GM19372 (cell line): ENCODE measurements at regions not wholly inside any gene's neighbourhood (a gene's known extent, or its start where the extent isn't known, plus 50 kb on each side); places are given as distances from the start of the nearest gene placed in this dataset.
"Not testable (repeated sequence)": the region's sequence is repeated elsewhere in the genome, so short reads cannot be mapped to it uniquely, and the experiment has no call there.

Experiments
- ATAC-seq: cut with Tn5 transposase; IDR thresholded peaks from one replicate; pipeline ENCODE4 v1.9.1; 2021; ENCODE audit warnings: mild to moderate bottlenecking, low read depth, moderate library complexity; ENCODE audit not compliant: unreplicated experiment

DNA sequence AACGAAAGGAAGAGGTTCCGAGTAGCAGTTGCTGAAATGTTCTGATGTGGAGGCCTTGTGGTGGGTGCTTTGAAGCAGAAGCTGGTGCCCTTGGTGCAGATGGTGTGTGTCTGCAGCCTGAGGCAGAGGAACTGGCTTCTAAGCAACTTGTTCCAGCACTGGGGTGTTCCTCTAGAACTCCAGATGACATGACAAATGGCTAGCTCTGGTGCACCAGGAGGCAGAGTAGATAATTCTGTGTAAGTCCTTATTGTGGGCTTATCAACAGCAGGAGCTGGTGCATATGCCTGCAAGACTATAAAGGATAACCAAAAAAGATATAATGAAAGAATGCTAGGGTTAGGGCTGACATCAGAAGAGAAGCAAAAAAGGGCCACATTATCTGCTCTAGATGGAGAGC is 76.5 kb downstream of the ARL5B start:
- no peak for ATAC-seq

GRCh38 chr10:18737236-18737635 is 78.0 kb downstream of the ARL5B start:
- no peak for ATAC-seq

GRCh38 chr10:18737841-18738240 is 78.6 kb downstream of the ARL5B start:
- ATAC-seq: no peak

DNA sequence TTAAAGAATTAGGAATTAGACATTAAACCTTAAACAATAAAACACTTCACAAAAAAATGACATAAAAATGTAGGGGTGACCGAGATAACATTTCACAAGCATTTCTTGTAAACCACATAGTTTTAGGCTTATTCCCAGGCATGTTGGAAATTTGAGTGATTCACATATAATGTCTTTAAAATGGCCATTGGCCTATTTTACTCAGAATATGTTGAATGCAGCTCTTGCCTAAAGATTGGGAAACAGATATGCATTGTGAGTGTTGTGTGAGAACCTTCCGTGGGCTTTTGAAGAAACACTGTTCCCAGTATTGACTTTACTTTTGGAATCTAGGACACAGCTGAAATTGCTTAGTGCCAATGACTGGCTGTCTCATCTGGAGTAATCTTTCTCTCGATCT is 79.6 kb downstream of the ARL5B start:
- no peak for ATAC-seq

DNA sequence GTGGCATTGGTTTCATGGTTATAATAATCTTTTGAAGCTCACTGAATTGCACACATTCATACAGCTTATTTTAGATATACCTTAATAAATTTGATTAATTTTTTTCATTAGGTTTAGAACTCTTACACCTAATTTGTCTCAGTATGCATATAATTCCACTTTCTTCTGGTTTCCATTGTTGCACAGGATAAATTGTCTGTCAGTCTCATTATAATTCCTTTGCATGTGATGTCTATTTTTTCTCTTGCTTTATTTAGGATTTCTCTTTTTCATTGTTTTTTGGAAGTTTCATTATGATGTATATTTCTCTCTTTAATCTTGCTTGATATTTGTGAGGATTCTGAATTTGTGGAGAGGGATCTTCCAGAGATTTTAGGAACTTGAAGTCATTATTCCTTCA is 84.7 kb downstream of the ARL5B start:
- no peak for ATAC-seq

GRCh38 chr10:18753312-18753895 is 94.2 kb downstream of the ARL5B start:
- no peak for ATAC-seq

DNA sequence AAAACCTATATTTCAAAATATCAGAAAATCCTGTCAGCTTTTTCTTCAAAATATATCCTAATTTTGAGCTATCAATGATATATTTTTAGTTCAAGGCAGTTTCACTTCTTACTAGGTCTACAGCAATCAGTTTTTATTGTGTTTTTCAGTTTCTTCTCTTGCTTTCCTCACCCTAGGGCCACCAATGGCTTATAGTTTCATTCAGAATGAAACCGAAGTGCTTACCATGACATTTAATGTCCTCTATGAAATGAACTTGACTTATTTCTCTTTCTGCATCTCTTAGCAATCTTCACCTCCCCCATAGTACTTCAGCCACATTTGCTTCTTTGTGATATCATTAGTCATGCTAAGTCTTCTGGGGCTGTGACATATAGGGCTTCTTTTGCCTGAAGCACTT is 100.3 kb downstream of the ARL5B start:
- ATAC-seq: peak; percentile 89

GRCh38 chr10:18760836-18761235 is 101.6 kb downstream of the ARL5B start:
- no peak for ATAC-seq

- no peak for ATAC-seq
Measured at GRCh38 chr10:18767981-18768380, 108.8 kb downstream of the ARL5B start.

DNA sequence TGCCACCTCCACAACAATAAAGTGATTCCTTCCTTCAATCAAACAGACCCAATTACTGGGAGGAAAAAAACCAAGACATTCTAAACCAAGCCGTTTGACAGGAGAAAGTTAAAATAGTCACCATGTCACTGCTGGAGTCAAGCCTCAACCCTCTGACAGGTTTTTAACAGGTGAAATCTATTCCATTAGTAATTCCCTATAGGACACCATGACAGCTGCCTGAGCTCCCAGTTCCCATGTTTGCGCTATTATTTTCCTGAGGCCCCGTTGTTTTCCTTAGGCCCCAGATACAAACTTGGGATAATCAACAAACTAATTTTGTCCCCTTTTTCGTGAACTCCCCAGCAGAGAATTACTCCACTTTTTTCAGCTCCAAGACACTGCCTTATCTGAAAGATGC is 113.9 kb downstream of the ARL5B start:
- no peak for ATAC-seq

DNA sequence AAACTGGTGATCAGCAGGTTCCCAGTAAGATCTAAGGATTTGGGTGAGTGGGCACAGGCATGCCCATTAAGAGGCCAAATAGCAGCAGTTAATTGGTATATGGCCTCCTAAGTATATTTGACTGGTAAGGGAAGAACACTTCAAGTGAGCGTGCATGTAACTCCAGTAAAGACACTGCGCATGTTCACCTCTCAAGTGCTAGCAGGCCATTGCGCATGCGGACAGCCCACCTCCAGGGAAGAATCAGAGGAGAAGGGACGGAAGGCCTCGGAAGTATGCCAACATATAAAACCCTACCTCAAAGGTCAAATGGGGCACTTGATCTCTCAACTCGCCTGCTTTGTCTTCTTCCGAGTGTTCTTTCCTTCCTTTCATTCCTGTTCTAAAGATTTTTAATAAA is 118.0 kb downstream of the ARL5B start:
- no peak for ATAC-seq

DNA sequence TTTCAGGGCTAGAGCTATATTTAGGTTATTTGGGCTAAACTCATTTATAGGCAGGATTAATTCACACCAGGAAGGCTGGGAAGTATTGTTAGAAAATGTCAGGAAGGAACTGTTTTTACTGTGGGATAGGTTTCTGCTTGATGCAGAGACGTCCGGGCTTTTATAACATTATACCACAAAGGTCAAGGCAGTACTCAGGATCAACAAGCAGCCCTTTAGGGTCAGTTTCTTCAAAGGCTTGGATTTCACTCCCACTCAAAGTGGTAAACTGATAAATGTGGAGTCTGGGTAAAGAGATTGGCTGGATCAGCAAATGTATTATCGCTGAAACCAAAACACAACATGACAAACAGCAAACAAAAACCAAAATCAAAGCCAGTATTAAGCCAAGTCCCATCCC is 127.2 kb downstream of the ARL5B start:
- no peak for ATAC-seq

DNA sequence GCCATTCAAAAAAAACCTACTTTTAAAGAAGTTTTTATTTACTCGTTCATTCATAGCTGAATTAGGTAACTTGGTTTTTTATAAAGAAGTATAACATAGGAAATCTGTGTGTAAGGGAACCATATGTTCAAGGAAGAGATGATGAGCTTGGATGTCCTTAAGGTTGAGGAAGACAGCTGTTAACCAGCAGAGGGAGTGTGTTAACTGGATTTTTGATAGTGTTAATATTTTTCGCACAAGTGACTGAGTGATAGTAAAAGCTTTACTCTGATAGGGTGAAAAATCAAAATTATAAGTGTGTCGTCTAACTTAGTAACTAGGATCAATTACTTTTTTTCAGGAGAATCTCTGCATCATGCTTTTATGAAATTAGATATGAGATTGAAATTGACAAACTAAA is 134.7 kb downstream of the ARL5B start:
- no peak for ATAC-seq

- no peak for ATAC-seq
Measured at GRCh38 chr10:18795549-18795948, 136.3 kb downstream of the ARL5B start.

DNA sequence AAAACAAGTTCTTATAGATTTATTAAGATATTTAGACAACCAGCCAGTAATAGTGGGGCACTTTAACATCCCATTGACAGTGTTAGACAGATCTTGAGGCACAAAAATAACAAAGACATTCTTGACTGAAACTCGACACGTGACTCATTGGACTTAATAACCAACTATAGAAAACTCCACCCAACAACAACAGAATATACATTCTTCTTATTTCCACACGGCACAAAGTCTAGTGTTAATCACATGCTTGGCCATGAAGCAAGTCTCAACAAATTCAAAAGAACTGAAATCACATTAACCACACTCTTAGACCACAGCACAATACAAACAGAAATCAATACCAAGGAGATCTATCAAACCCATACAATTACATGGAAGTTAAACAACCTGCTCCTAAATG is 138.1 kb downstream of the ARL5B start:
- ATAC-seq: no peak

- no peak for ATAC-seq
Measured at GRCh38 chr10:18822156-18822555, 162.9 kb downstream of the ARL5B start.

- no peak for ATAC-seq
Measured at GRCh38 chr10:18829259-18829658, 170.0 kb downstream of the ARL5B start.

GRCh38 chr10:18830277-18830676 is 171.0 kb downstream of the ARL5B start:
- ATAC-seq: no peak

GRCh38 chr10:18856623-18857022 is 192.0 kb upstream of the MALRD1 start:
- not testable (repeated sequence) for ATAC-seq

GRCh38 chr10:18859659-18860058 is 188.9 kb upstream of the MALRD1 start:
- ATAC-seq: no peak

GRCh38 chr10:18860186-18860585 is 188.4 kb upstream of the MALRD1 start:
- ATAC-seq: no peak

- ATAC-seq: no peak
Measured at GRCh38 chr10:18860631-18861240, 187.9 kb upstream of the MALRD1 start.

DNA sequence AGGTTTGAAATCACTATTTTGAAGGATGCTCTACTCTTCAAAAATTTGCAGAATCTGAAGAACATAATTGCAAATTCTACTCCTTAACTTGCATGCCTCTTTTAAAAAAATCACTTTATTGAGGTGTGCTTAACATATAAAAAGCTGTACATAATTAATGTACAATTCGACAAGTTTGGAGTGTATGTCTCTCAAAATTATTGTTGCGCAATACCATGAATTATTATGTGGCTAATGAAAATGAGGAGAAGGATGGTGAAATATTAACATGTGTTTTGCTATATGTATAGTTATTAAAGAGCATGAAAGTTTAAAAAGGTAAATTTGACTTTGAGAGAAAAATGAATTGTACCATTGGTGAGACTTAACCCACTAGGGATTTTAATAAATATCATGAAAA is 187.2 kb upstream of the MALRD1 start:
- ATAC-seq: no peak
